Activated naive CD4-positive, alpha-beta T cell treated with anti-CD3 and anti-CD28 coated beads, Interleukin-2, amount 50 U/mL, for 24 hours (primary cell): ENCODE measurements at regions not wholly inside any gene's neighbourhood (a gene's known extent, or its start where the extent isn't known, plus 50 kb on each side); places are given as distances from the start of the nearest gene placed in this dataset.

ENCODE experiments used
- H3K27ac Mint-ChIP-seq: one replicate; pipeline ENCODE4 v1.8.0; 2021; ENCODE audit warnings: mild to moderate bottlenecking, mixed read lengths
- H3K27me3 Mint-ChIP-seq: one replicate; pipeline ENCODE4 v1.8.0; 2021; ENCODE audit warnings: mixed read lengths
- H3K36me3 Mint-ChIP-seq: one replicate; pipeline ENCODE4 v1.8.0; 2021; ENCODE audit warnings: mixed read lengths
- H3K4me1 Mint-ChIP-seq: one replicate; pipeline ENCODE4 v1.8.0; 2021; ENCODE audit warnings: mixed read lengths
- H3K4me3 Mint-ChIP-seq: one replicate; pipeline ENCODE4 v1.8.0; 2021; ENCODE audit warnings: mild to moderate bottlenecking, mixed read lengths
- H3K9me3 Mint-ChIP-seq: one replicate; pipeline ENCODE4 v1.8.0; 2021; ENCODE audit warnings: mixed read lengths

DNA sequence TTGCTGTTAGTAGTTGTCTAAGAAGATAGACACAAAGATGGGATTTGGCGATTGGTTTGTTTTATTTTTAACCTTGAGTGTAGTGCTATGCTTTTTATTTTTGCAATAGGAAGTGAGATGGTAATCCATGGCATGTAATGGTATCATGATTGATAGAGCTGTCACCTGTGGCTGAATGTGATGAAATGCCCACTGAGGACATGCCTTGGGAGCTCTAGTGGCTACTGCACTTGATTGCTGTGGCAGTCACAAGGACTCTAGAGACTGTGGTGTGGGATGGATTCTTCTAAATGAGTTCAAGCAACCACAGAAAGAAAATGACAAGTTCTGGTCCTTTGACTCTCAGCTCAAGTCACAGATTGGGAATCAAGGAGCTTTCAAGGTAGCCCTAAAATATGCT, 139.4 kb downstream of the CYRIA start:
- Mint-ChIP-seq H3K4me3 (no peak overlapping the region), H3K9me3 (no peaks in the 10 kb centered on the region)

DNA sequence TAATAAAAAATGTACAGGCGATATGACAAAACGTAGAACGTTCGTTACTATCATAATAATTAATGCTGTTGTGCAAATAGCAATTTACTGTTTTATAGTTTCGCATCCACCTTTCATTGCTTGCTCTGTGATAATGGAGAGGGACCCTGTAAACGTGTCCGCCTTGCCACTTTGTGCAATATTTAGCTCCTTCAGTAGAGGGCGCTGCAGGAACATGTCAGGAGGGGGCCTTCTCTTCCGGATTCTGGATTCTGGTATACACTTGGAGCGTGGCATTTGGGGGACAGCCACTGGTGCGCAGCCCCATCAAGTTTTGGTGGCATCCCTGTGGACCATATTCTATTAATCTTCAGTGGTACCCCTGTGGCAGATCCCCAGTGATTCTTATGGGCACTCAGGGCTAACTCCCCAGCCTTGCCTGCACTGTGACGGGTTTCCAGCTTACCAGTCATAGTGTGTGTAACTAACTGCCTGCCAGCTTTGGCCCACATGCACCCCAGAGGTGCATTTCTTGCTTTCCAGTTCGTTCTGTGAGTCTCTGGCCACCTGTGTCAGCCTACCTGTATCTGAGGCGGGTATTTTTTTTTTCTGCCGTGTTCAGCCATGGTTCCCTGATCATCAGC, 140.3 kb downstream of the CYRIA start:
- Mint-ChIP-seq H3K4me3 (no peak overlapping the region), H3K9me3 (no peaks in the 10 kb centered on the region), H3K27ac (no peak overlapping the region), H3K36me3 (no peaks in the 10 kb centered on the region), H3K27me3 (peaks cover 9% of the 10 kb centered on the region), H3K4me1 (no peaks in the 10 kb centered on the region)

More for the DNA sequence above, 139.4 kb downstream of the CYRIA start:
- Mint-ChIP-seq H3K27me3 (peaks cover 11% of the 10 kb centered on the region), H3K4me1 (no peaks in the 10 kb centered on the region), H3K27ac (no peak overlapping the region), H3K36me3 (no peaks in the 10 kb centered on the region)

DNA sequence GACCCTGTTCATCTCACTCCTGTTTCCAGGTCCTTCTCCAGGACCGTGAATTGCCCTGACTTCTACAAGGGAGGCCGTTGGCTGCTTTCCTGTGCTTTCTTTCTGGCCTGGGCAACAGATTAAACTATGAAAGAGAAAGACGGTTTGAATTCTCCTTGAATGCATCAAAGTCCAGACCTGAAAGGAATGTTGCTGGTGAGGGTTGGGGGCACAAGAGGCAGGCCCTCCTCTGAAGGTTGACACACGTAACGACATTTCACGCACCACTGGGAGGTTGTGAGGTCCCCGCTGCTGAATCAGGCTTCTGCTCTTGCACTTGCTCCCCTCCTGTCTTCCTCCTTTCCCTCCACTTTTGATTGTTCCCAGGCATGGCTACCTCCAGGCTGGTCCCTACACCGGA, 141.9 kb downstream of the CYRIA start:
- H3K4me3 Mint-ChIP-seq: no peak overlapping the region
- no peaks in the 10 kb centered on the region for H3K9me3 Mint-ChIP-seq
- no peaks in the 10 kb centered on the region for H3K36me3 Mint-ChIP-seq

DNA sequence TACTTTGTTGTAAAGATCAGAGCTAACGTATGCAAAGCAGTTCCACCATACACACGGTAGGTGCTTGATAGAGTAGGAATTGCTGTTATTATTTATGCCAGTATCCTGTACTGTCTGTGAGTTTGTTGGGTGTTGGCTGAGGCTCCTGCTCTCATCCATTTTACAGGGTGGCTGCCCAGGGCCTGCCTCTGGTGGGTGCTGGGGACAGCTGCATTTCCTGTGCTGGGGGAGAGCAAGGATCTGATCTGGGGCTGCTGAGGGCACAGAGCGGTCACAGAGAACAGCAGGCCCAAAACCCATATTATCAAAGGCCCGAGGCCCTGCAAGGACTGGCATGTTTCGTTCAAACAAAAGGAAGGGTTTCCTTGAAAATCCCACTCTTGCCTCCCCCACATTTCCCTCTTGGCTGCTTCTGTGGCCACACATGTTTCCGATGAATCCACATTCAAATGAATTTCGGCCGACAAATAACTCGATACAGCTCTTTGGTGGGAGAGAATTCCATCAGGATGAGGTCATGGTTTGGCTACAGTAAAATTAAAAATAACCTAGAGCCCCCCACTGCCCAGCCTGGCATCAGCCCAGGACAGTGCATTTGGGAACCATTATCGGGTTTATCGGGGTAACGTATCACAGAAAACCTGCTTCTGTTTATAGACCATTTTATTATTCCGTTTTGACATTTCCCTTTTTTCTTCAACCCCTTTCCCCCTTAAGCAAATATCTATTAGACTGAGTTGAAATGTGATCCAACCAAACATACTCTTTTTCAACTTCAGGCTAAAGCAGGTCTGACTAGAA, 143.4 kb downstream of the CYRIA start:
- Mint-ChIP-seq H3K4me3 (no peak overlapping the region), H3K9me3 (no peaks in the 10 kb centered on the region), H3K36me3 (no peaks in the 10 kb centered on the region), H3K27ac (no peak overlapping the region), H3K27me3 (peaks cover 6% of the 10 kb centered on the region), H3K4me1 (no peaks in the 10 kb centered on the region)

More for the DNA sequence above, 141.9 kb downstream of the CYRIA start:
- Mint-ChIP-seq H3K4me1 (no peaks in the 10 kb centered on the region), H3K27me3 (peaks cover 6% of the 10 kb centered on the region), H3K27ac (no peak overlapping the region)

DNA sequence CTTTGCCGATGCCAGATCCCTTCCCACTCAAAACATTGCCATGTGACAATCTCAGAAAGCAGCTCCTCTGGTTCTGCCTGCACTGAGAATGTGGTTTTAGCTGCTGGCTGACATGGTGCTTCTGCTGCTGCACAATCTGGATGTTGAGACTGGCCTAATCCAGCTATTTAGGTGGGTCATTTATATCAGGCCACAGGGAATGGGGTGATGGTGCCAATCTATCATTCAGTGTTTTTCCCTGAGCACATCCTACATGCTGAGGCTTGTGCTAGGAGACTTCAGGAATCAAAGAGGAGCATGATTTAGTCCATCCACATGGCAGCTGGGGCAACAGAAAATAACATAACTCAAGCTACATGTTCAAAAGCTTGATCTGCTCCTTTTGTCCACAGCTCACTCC, 144.7 kb downstream of the CYRIA start:
- no peaks in the 10 kb centered on the region for H3K36me3 Mint-ChIP-seq
- no peak overlapping the region for H3K4me3 Mint-ChIP-seq
- H3K9me3 Mint-ChIP-seq: no peaks in the 10 kb centered on the region
- no peaks in the 10 kb centered on the region for H3K4me1 Mint-ChIP-seq
- H3K27me3 Mint-ChIP-seq: peaks cover 6% of the 10 kb centered on the region
- no peak overlapping the region for H3K27ac Mint-ChIP-seq

DNA sequence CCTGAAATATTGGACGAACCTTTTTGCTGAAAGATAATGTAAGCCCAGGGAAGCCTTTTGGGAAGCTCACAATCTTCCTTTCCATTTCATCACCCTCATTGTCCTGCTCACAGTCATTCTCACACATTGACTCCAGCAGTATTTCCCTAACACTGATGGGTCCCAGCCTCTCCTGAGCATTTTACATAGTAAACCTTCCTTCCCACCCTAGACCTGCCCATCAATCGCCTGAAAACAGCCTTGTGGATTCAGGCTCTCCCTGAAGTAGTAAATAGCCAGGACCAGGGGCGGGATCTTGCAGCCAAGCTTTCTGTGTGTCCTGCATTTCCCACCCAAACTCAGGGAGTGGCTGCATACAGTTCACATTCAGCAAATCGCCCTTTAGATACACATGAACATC, 149.9 kb downstream of the CYRIA start:
- Mint-ChIP-seq H3K4me1 (no peaks in the 10 kb centered on the region), H3K4me3 (no peak overlapping the region), H3K27ac (no peak overlapping the region), H3K36me3 (no peaks in the 10 kb centered on the region), H3K9me3 (no peaks in the 10 kb centered on the region), H3K27me3 (peaks cover 8% of the 10 kb centered on the region)

DNA sequence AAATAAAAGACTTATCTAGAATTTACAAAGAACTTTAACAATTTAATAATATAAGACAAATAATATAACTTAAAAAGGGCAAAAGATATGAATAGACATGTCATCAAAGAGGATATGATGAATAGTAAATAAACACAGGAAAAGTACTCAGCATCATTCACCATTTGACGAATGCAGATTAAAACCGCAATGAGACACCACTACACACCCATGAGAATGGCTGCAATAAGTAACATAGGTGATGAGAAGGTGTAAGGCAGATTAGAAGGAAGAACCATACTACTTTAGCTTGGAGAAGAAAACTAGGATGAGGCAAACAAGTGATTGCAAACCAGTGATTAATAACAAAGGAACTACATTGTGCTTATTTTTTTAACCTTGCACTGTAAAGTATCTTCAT, 152.0 kb downstream of the CYRIA start:
- Mint-ChIP-seq H3K9me3 (no peaks in the 10 kb centered on the region), H3K27me3 (peaks cover 17% of the 10 kb centered on the region), H3K36me3 (no peaks in the 10 kb centered on the region), H3K4me3 (no peak overlapping the region), H3K27ac (no peak overlapping the region), H3K4me1 (no peaks in the 10 kb centered on the region)

DNA sequence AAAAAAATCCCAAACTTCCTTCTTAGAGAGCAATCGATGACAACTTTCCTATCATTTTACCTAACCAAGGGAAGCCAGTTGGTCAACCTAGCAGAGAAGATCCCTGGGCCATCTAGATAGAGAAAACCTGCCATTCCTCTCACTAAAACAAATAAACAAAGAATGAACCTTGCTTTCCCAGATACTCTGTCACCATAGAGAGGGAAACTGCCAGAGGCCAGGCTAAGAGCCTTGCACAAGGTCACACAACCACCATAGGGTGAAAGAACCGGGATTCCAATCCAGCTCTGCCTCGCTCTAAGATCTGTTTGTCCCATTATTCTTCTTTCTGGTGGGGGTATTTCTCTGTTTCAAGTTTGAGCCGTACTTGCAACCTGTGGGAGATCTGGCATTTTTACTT, 154.6 kb downstream of the CYRIA start:
- Mint-ChIP-seq H3K9me3 (no peaks in the 10 kb centered on the region), H3K27ac (no peak overlapping the region), H3K4me3 (no peak overlapping the region), H3K4me1 (no peaks in the 10 kb centered on the region), H3K27me3 (peaks cover 18% of the 10 kb centered on the region), H3K36me3 (no peaks in the 10 kb centered on the region)

DNA sequence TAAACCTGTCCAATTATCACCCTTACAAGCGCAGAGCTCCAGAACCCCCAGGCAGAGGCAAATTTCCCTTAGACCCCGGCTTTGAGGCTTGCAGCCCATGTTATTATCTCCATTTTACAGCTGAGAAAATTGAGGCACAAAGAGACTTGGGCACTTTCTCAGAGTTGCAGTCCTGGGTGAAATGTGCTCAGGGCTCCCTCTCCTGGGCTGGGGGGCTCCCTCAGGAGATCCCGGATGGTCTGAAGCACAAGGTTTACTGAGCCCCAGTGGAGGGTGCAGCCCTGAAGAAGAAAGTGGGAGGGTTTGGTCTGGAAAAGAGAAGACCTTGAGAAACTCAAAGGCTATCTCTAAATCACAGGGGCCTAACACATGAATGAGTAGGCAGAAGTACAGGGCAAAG, 156.6 kb downstream of the CYRIA start:
- Mint-ChIP-seq H3K27ac (no peak overlapping the region), H3K4me3 (no peak overlapping the region), H3K36me3 (no peaks in the 10 kb centered on the region), H3K4me1 (no peaks in the 10 kb centered on the region), H3K9me3 (no peaks in the 10 kb centered on the region), H3K27me3 (peaks cover 17% of the 10 kb centered on the region)

DNA sequence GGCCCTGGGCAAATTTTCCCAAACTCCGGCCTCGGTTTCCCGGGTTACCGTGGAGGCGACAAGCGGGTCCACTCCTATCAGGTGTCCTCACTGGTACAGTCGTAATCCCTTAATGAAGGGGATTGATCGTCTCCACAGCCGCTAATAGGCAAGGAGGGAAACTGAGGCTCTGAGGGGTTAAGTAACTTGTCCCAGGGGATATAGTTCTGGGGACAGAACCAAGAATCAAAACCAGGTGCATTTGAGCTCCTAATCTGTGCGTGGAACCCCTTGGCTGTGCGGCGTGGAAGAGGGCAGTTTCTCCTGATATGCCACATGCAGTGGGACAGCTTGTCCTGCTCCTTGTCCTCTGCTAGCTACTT, 157.2 kb downstream of the CYRIA start:
- no peaks in the 10 kb centered on the region for H3K9me3 Mint-ChIP-seq
- H3K27ac Mint-ChIP-seq: no peak overlapping the region
- no peaks in the 10 kb centered on the region for H3K4me1 Mint-ChIP-seq
- H3K36me3 Mint-ChIP-seq: no peaks in the 10 kb centered on the region
- no peak overlapping the region for H3K4me3 Mint-ChIP-seq
- peaks cover 17% of the 10 kb centered on the region for H3K27me3 Mint-ChIP-seq

DNA sequence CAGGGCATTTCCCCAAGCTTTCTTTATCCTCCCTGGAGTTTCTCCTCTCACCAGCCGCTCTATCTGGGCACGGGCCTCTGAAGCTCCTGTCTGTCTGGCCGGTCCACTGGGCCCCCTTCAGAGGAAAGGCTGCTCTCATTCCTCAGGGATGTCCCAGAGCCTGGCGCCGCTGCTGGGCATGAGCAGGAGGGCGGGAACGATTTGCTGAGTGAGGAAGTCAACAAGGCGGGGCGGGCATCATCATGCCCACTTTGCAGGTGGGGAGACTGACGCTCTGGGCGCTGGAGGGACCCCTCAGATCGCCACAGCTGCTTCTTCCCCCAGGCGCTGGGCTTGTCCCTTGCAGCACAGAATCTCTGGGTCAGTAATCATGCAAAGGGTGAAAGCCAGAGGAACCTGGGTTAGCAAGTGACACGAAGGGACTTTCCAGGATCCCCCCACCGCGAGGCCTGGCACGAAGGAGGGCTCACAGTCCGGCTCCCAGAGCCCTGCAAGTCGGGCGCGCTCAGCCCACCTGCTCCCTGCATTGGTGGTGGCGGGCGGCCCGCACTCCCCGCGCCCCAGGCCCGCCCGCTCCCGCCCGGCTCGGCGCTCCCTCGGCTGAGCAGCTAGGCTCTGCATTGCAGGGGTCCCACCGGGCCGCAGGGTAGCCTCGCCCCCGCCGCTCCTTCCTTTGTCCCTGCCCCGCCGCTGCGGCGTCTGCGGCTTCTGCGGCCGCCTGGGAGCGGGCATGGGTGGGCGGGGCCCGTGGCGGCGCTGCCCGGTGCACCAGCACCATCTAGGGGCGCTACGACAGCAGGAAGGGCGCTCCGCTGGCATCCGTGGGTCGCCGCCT, 157.8 kb downstream of the CYRIA start:
- peaks cover 17% of the 10 kb centered on the region for H3K27me3 Mint-ChIP-seq
- H3K27ac Mint-ChIP-seq: no peak overlapping the region

DNA sequence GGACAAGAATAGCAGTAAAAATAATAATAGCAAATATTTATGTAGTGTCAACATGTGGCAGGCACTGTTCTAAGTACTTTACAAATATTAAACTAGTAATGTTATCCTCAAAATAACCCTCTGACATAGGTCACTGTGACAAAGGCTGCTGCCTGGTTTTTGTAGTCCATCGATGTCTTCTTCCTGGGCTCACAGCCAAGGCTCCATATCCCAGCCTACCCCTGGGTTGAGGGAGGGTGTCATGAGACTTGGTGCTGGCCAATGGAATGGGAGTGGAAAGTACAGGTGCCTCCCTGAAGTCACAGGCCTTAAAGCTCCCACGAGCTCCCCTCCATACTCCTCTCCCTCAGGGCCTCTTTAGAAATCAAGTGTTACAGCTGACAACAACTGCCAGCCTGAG, 159.3 kb downstream of the CYRIA start:
- Mint-ChIP-seq H3K4me3 (no peak overlapping the region), H3K27me3 (peaks cover 12% of the 10 kb centered on the region), H3K9me3 (no peaks in the 10 kb centered on the region), H3K4me1 (no peaks in the 10 kb centered on the region), H3K36me3 (no peaks in the 10 kb centered on the region), H3K27ac (no peak overlapping the region)

More for the DNA sequence above, 157.8 kb downstream of the CYRIA start:
- no peaks in the 10 kb centered on the region for H3K36me3 Mint-ChIP-seq
- H3K4me1 Mint-ChIP-seq: no peaks in the 10 kb centered on the region
- H3K4me3 Mint-ChIP-seq: no peak overlapping the region
- no peaks in the 10 kb centered on the region for H3K9me3 Mint-ChIP-seq

DNA sequence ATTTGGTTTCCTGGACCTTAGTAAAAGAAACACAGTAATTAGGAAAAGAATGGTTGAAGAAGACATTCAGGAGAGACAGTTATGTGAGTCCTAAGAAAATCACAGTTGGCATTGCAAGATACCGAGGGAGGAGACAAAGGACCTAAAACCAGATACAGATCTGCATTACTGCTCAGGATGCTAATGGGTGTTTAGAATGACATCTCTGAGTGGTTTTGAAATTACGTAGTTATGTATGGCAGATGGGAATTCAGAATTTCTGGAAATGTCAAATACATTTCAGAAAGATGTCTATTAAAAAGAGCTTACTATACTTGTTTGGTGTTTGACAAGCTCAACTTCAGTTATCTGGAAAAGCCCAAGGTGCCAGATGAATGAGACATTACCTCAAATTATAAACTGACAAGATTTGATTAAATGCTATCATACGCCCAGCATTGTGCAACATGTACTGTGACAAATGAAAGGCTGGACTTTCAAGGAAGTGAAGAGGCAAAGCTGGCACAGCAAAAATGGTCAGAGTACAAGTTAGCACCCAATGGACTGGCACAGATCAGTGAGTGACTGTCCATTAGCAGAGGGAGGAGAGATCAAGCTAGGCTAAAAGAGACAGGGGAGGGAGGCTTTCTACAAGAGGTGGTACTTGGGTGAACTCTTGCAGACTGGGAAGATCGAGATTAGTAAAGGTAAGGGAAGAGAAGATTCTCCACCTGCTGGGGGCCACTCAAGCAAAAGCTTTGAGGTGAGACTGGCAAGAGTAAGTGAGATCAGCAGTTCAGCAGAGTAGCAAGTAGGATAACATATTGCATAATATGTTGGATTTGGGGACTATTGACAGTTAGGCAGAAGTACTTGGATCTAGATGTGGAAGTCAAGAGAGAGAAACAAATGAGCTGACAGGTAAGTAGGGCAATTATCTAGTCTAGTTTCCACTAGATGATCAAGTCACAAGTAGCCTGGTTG, 168.9 kb downstream of the CYRIA start:
- H3K36me3 Mint-ChIP-seq: no peaks in the 10 kb centered on the region
- H3K9me3 Mint-ChIP-seq: no peaks in the 10 kb centered on the region
- peaks cover 3% of the 10 kb centered on the region for H3K27me3 Mint-ChIP-seq
- H3K4me3 Mint-ChIP-seq: no peak overlapping the region
- H3K4me1 Mint-ChIP-seq: no peaks in the 10 kb centered on the region
- H3K27ac Mint-ChIP-seq: no peak overlapping the region

DNA sequence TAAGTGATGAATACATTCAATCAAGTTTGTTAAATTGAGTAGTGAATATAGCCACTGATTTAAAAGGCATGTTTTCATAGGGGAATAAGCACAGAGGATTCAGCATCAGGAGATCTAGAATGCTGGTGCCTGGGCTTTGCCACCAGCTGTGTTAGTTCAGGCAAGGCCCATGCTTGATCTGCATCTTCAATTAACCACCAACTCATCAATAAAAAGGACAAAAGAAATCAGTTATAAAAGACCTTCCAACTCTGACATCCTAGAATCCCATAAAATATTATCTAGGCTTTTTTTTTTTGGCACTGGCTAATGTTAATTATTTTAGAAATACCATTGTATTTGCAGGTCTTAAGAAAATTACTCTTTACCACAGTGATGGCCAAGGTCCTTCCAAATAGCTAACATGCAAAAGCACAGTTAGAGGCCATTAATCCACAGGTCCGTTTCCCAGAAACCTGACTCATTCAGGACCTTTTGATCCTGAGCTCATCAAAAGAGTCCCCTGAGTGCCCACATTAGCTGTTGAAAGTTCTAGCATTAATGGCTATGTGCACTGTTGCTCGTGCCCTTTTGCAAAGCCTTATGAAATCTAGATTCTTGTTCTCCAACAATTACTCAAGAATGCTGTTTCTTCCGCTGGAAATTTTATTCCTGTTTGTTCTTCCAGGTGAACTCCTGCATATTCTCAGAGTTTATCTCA, 170.0 kb downstream of the CYRIA start:
- Mint-ChIP-seq H3K27ac (no peak overlapping the region), H3K27me3 (peaks cover 4% of the 10 kb centered on the region), H3K9me3 (no peaks in the 10 kb centered on the region), H3K4me3 (no peak overlapping the region), H3K36me3 (no peaks in the 10 kb centered on the region), H3K4me1 (no peaks in the 10 kb centered on the region)
